Erythroblast (primary cell): ENCODE measurements at regions not wholly inside any gene's neighbourhood (a gene's known extent, or its start where the extent isn't known, plus 50 kb on each side); places are given as distances from the start of the nearest gene placed in this dataset.

ENCODE experiments used
- GATA1 ChIP-seq: IDR thresholded peaks from 2 replicates; pipeline ENCODE4 v1.6.1; 2011; ENCODE audit warnings: low read depth, mild to moderate bottlenecking, control low read depth, low read length, moderate library complexity
- POLR2A ChIP-seq: IDR thresholded peaks from 2 replicates; pipeline ENCODE4 v1.6.1; 2011; ENCODE audit warnings: mild to moderate bottlenecking, low read length

- TF ChIP-seq POLR2A (no peak), GATA1 (no peak)
Measured at GRCh38 chr12:124179936-124180607, 114.8 kb upstream of the RFLNA start.
